ENCODE measurements at regions not wholly inside any gene's neighbourhood (a gene's known extent, or its start where the extent isn't known, plus 50 kb on each side); places are given as distances from the start of the nearest gene placed in this dataset.

DNA sequence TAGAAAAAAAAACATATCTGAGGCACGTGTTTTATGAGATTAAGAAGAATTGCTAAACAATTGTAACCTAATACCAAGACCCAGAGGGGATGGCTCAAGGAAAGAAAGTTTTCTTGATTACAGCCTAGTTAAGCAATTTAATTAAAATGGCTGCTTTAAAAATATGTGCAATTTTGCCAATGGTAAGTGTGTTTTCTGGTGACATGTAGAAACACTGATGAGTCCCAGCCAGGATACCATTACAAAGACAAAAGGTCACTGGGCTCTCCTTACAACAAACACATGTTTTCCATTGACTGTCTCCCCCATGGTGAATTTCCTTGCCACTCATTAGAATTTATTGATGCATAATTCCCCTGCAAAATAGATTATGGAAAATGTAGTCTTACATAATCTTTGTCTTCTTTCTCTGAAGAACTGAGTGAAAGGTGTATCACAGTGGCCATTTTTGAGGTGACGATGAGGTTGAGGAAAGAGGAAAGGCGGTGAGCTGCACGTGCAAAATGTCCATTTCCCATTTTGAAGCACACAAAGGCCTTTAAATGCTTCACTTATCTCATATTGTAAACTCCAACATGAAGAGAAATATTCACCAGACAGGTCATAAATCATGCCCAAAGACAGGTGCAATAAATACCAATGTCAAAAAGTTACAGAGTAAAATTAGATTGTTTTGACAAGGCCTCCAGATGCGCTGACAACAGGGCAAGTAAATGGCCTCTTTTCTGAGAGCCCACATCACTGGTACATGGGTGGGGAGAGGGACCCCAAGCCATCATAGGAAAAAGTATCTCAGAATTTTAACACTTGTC is 696.9 kb downstream of the KCNJ2 start:
- TF ChIP-seq, protein P1, sequence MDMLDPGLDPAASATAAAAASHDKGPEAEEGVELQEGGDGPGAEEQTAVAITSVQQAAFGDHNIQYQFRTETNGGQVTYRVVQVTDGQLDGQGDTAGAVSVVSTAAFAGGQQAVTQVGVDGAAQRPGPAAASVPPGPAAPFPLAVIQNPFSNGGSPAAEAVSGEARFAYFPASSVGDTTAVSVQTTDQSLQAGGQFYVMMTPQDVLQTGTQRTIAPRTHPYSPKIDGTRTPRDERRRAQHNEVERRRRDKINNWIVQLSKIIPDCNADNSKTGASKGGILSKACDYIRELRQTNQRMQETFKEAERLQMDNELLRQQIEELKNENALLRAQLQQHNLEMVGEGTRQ (IDR thresholded peaks at IDR 0.05; ENCODE audit: low read depth, low read length), result no peak
- TF ChIP-seq CTCF (conservative IDR thresholded peaks at IDR 0.05; ENCODE audit: low read depth, low read length) (no peak), RAD21 (IDR thresholded peaks at IDR 0.05; ENCODE audit: low read length) (no peak), CEBPB (IDR thresholded peaks at IDR 0.05; ENCODE audit: low read depth, low read length) (no peak), RFX5 (IDR thresholded peaks at IDR 0.05; ENCODE audit: low read depth, low read length) (no peak), MAFK (IDR thresholded peaks at IDR 0.05; ENCODE audit: low read depth, low read length) (no peak), POLR2A (IDR thresholded peaks at IDR 0.05; ENCODE audit: low read depth, low read length) (no peak), RCOR1 (IDR thresholded peaks at IDR 0.05; ENCODE audit: insufficient replicate concordance, low read length) (no peak), SMC3 (IDR thresholded peaks at IDR 0.05; ENCODE audit: low read depth, low read length) (no peak), MXI1 (IDR thresholded peaks at IDR 0.05; ENCODE audit: borderline replicate concordance, low read depth, low read length) (no peak), FOS (IDR thresholded peaks at IDR 0.05; ENCODE audit: low read depth, low read length) (no peak), CHD1 (IDR thresholded peaks at IDR 0.05; ENCODE audit: low read depth, low read length) (no peak)

Measured in IMR-90 (cell line).